WTC11 (cell line): ENCODE measurements at regions not wholly inside any gene's neighbourhood (a gene's known extent, or its start where the extent isn't known, plus 50 kb on each side); places are given as distances from the start of the nearest gene placed in this dataset.

Experiments used
- ATAC-seq: fragments of 200-7000 bp; cut with Tn5 transposase; 2 replicates; pipeline ENCODE4 v1.10.0; 2021; ENCODE audit warnings: mild to moderate bottlenecking, moderate library complexity
- CTCF ChIA-PET: fragments of 300-600 bp; sonication (Branson Sonifier 250); formaldehyde crosslinking; loops from one replicate; lab custom pipeline; 2021; ENCODE audit warnings: antibody characterized with exemption; lab: Charles Lee
- POLR2A ChIA-PET: fragments of 350-600 bp; sonication (Branson Sonifier 250); formaldehyde crosslinking; loops from one replicate; lab custom pipeline; 2021; ENCODE audit warnings: antibody characterized with exemption; lab: Charles Lee
- DNase-seq: peaks from one replicate; pipeline ENCODE4 v3.0.0; 2021; ENCODE audit warnings: low spot score
- H3K27ac Mint-ChIP-seq: 2 replicates; pipeline ENCODE4 v1.8.0; 2021; ENCODE audit warnings: mixed read lengths
- H3K27me3 Mint-ChIP-seq: 2 replicates; pipeline ENCODE4 v1.8.0; 2021; ENCODE audit warnings: low read depth, mild to moderate bottlenecking, moderate library complexity, mixed read lengths
- H3K36me3 Mint-ChIP-seq: 2 replicates; pipeline ENCODE4 v1.8.0; 2021; ENCODE audit warnings: mixed read lengths
- H3K4me1 Mint-ChIP-seq: 2 replicates; pipeline ENCODE4 v1.8.0; 2022; ENCODE audit warnings: mixed read lengths
- H3K4me3 Mint-ChIP-seq: 2 replicates; pipeline ENCODE4 v1.8.0; 2021; ENCODE audit warnings: mild to moderate bottlenecking, moderate library complexity, mixed read lengths
- H3K9me3 Mint-ChIP-seq: 2 replicates; pipeline ENCODE4 v1.8.0; 2021; ENCODE audit warnings: mixed read lengths
- CREM ChIP-seq: sonication (generic); formaldehyde crosslinking; IDR thresholded peaks from 2 replicates; pipeline ENCODE4 v1.8.1; 2022; ENCODE audit warnings: mild to moderate bottlenecking, missing genetic modification reagents, moderate library complexity
- ESRRA ChIP-seq: sonication (generic); formaldehyde crosslinking; IDR thresholded peaks from 2 replicates; pipeline ENCODE4 v1.8.1; 2022; ENCODE audit warnings: mild to moderate bottlenecking, missing genetic modification reagents, borderline replicate concordance
- GRHL2 ChIP-seq: fragments of 250-450 bp; sonication (Bioruptor Pico); IDR thresholded peaks from 2 replicates; pipeline ENCODE4 v1.8.0; 2022; ENCODE audit warnings: mild to moderate bottlenecking, moderate library complexity; ENCODE audit not compliant: insufficient replicate concordance, severe bottlenecking
- MXD4 ChIP-seq: fragments of 250-450 bp; sonication (Bioruptor Pico); IDR thresholded peaks from 2 replicates; pipeline ENCODE4 v1.8.0; 2021; ENCODE audit warnings: mild to moderate bottlenecking, moderate library complexity, borderline replicate concordance
- MYBL2 ChIP-seq: sonication (generic); formaldehyde crosslinking; IDR thresholded peaks from 2 replicates; pipeline ENCODE4 v1.8.1; 2023; ENCODE audit warnings: mild to moderate bottlenecking, moderate library complexity, missing genetic modification reagents
- NR1H2 ChIP-seq: sonication (generic); formaldehyde crosslinking; IDR thresholded peaks from 2 replicates; pipeline ENCODE4 v1.9.0; 2021; ENCODE audit warnings: mild to moderate bottlenecking, moderate library complexity, missing genetic modification reagents
- OVOL2 ChIP-seq: fragments of 250-450 bp; sonication (Bioruptor Pico); IDR thresholded peaks from 2 replicates; pipeline ENCODE4 v1.9.0; 2021; ENCODE audit warnings: mild to moderate bottlenecking, borderline replicate concordance
- RELA ChIP-seq: sonication (generic); formaldehyde crosslinking; IDR thresholded peaks from 2 replicates; pipeline ENCODE4 v1.8.1; 2022; ENCODE audit warnings: missing genetic modification reagents, mild to moderate bottlenecking, borderline replicate concordance
- RORB ChIP-seq: fragments of 250-450 bp; sonication (Bioruptor Pico); IDR thresholded peaks from 2 replicates; pipeline ENCODE4 v1.9.0; 2021; ENCODE audit warnings: mild to moderate bottlenecking
- TEAD4 ChIP-seq: sonication (generic); formaldehyde crosslinking; IDR thresholded peaks from 2 replicates; pipeline ENCODE4 v1.8.0; 2022; ENCODE audit warnings: mild to moderate bottlenecking, missing genetic modification reagents
- TP53 ChIP-seq: sonication (generic); formaldehyde crosslinking; IDR thresholded peaks from 2 replicates; pipeline ENCODE4 v1.8.1; 2023; ENCODE audit warnings: mild to moderate bottlenecking, missing genetic modification reagents
- ZBTB21 ChIP-seq: sonication (generic); formaldehyde crosslinking; IDR thresholded peaks from 2 replicates; pipeline ENCODE4 v1.8.1; 2023; ENCODE audit warnings: mild to moderate bottlenecking, missing genetic modification reagents, borderline replicate concordance
- ZNF396 ChIP-seq: fragments of 250-450 bp; sonication (Bioruptor Pico); IDR thresholded peaks from 2 replicates; pipeline ENCODE4 v1.8.0; 2021; ENCODE audit warnings: mild to moderate bottlenecking, moderate library complexity, borderline replicate concordance
- ZNF671 ChIP-seq: fragments of 250-450 bp; sonication (Bioruptor Pico); IDR thresholded peaks from 2 replicates; pipeline ENCODE4 v1.8.0; 2021; ENCODE audit warnings: mild to moderate bottlenecking
- TF ChIP-seq, protein P1 (sequence below): fragments of 200-600 bp; IDR thresholded peaks from 2 replicates; pipeline ENCODE4 v1.8.0; 2022; ENCODE audit warnings: antibody characterized with exemption
- TF ChIP-seq, protein P2 (sequence below): sonication (generic); formaldehyde crosslinking; IDR thresholded peaks from 2 replicates; pipeline ENCODE4 v1.8.0; 2022; ENCODE audit warnings: mild to moderate bottlenecking, missing genetic modification reagents
- TF ChIP-seq, protein P3 (sequence below): sonication (generic); formaldehyde crosslinking; IDR thresholded peaks from 2 replicates; pipeline ENCODE4 v1.8.1; 2023; ENCODE audit warnings: mild to moderate bottlenecking, missing genetic modification reagents
- TF ChIP-seq, protein P4 (sequence below): sonication (generic); formaldehyde crosslinking; conservative IDR thresholded peaks from 2 replicates; pipeline ENCODE4 v1.8.1; 2022; ENCODE audit warnings: mild to moderate bottlenecking, missing genetic modification reagents
- TF ChIP-seq, protein P5 (sequence below): sonication (generic); formaldehyde crosslinking; IDR thresholded peaks from 2 replicates; pipeline ENCODE4 v1.8.1; 2022; ENCODE audit warnings: low read depth, missing genetic modification reagents, borderline replicate concordance
- TF ChIP-seq, protein P6 (sequence below): sonication (generic); formaldehyde crosslinking; IDR thresholded peaks from 2 replicates; pipeline ENCODE4 v1.8.0; 2022; ENCODE audit warnings: missing genetic modification reagents
- TF ChIP-seq, protein P7 (sequence below): sonication (generic); formaldehyde crosslinking; IDR thresholded peaks from 2 replicates; pipeline ENCODE4 v1.8.1; 2022; ENCODE audit warnings: mild to moderate bottlenecking, missing genetic modification reagents, moderate library complexity, borderline replicate concordance
- TF ChIP-seq, protein P8 (sequence below): sonication (generic); formaldehyde crosslinking; IDR thresholded peaks from 2 replicates; pipeline ENCODE4 v1.8.0; 2022; ENCODE audit warnings: mild to moderate bottlenecking, missing genetic modification reagents
- TF ChIP-seq, protein P9 (sequence below): fragments of 250-450 bp; sonication (Bioruptor Pico); IDR thresholded peaks from 2 replicates; pipeline ENCODE4 v1.9.0; 2021; ENCODE audit warnings: moderate library complexity, mild to moderate bottlenecking, inconsistent platforms, borderline replicate concordance

DNA sequence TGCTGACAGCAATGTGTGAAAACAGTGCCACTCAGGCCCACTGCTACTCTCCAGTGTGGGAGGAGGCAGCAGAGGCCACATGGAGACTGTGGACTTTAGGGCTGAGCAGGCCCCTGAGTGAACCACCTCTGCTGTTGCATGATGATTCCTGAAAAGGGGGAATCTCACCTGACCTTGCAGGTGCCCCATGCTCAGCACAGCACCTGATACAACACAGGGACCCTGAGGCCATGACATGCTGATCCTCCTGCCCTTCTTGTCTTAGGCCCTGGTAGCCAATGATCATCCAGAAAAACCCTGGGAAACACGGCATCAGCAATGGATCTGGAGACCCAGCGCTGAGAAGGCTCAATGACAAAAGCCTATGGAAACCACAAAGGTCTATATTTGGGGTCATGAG is 446.8 kb upstream of the MYT1L start:
- H3K27ac Mint-ChIP-seq: no peak overlapping the region
- peaks cover 47% of the 10 kb centered on the region for H3K9me3 Mint-ChIP-seq
- H3K4me1 Mint-ChIP-seq: peaks cover 3% of the 10 kb centered on the region
- ChIA-PET POLR2A (no interaction called here), CTCF (no interaction called here)
- H3K4me3 Mint-ChIP-seq: no peak overlapping the region
- no peak for DNase-seq
- H3K27me3 Mint-ChIP-seq: peaks cover 19% of the 10 kb centered on the region
- no peak for TF ChIP-seq ESRRA (CRISPR knock-in tag)
- no peak for TF ChIP-seq MXD4 (CRISPR knock-in tag)
- TF ChIP-seq, protein P1, sequence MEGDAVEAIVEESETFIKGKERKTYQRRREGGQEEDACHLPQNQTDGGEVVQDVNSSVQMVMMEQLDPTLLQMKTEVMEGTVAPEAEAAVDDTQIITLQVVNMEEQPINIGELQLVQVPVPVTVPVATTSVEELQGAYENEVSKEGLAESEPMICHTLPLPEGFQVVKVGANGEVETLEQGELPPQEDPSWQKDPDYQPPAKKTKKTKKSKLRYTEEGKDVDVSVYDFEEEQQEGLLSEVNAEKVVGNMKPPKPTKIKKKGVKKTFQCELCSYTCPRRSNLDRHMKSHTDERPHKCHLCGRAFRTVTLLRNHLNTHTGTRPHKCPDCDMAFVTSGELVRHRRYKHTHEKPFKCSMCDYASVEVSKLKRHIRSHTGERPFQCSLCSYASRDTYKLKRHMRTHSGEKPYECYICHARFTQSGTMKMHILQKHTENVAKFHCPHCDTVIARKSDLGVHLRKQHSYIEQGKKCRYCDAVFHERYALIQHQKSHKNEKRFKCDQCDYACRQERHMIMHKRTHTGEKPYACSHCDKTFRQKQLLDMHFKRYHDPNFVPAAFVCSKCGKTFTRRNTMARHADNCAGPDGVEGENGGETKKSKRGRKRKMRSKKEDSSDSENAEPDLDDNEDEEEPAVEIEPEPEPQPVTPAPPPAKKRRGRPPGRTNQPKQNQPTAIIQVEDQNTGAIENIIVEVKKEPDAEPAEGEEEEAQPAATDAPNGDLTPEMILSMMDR: no peak
- TF ChIP-seq TEAD4 (CRISPR knock-in tag): no peak
- TF ChIP-seq OVOL2 (CRISPR knock-in tag): no peak
- TF ChIP-seq, protein P2, sequence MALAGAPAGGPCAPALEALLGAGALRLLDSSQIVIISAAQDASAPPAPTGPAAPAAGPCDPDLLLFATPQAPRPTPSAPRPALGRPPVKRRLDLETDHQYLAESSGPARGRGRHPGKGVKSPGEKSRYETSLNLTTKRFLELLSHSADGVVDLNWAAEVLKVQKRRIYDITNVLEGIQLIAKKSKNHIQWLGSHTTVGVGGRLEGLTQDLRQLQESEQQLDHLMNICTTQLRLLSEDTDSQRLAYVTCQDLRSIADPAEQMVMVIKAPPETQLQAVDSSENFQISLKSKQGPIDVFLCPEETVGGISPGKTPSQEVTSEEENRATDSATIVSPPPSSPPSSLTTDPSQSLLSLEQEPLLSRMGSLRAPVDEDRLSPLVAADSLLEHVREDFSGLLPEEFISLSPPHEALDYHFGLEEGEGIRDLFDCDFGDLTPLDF (CRISPR knock-in tag): no peak
- TF ChIP-seq, protein P3, sequence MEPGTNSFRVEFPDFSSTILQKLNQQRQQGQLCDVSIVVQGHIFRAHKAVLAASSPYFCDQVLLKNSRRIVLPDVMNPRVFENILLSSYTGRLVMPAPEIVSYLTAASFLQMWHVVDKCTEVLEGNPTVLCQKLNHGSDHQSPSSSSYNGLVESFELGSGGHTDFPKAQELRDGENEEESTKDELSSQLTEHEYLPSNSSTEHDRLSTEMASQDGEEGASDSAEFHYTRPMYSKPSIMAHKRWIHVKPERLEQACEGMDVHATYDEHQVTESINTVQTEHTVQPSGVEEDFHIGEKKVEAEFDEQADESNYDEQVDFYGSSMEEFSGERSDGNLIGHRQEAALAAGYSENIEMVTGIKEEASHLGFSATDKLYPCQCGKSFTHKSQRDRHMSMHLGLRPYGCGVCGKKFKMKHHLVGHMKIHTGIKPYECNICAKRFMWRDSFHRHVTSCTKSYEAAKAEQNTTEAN (CRISPR knock-in tag): no peak
- no peak for TF ChIP-seq MYBL2
- TF ChIP-seq, protein P4, sequence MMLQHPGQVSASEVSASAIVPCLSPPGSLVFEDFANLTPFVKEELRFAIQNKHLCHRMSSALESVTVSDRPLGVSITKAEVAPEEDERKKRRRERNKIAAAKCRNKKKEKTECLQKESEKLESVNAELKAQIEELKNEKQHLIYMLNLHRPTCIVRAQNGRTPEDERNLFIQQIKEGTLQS: no peak
- TF ChIP-seq, protein P5, sequence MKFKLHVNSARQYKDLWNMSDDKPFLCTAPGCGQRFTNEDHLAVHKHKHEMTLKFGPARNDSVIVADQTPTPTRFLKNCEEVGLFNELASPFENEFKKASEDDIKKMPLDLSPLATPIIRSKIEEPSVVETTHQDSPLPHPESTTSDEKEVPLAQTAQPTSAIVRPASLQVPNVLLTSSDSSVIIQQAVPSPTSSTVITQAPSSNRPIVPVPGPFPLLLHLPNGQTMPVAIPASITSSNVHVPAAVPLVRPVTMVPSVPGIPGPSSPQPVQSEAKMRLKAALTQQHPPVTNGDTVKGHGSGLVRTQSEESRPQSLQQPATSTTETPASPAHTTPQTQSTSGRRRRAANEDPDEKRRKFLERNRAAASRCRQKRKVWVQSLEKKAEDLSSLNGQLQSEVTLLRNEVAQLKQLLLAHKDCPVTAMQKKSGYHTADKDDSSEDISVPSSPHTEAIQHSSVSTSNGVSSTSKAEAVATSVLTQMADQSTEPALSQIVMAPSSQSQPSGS (CRISPR knock-in tag): no peak
- TF ChIP-seq CREM: no peak
- peaks cover 22% of the 10 kb centered on the region for H3K36me3 Mint-ChIP-seq
- ATAC-seq: no peak

DNA sequence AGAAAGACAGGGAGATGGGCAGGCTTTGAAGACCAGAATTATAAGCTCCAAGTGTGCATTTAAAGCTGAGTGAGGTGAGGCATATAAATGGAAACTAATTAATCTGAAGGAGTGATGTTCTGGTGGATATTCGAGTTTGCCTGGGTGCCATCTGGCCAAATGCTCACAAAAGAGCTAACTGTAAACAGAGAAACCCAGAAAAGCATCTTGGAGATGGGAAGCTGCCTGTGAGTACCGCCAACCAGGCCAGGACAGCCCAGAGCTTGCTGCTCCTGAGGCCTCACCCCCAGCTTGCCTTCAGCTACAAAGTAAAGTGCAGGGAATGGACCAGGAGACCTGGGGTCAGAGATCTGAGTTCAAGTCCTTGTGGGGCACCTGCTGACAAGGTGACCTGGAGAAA is 446.1 kb upstream of the MYT1L start:
- H3K27ac Mint-ChIP-seq: no peak overlapping the region
- ChIA-PET CTCF (no interaction called here), POLR2A (no interaction called here)
- H3K27me3 Mint-ChIP-seq: peaks cover 19% of the 10 kb centered on the region
- H3K4me1 Mint-ChIP-seq: peaks cover 10% of the 10 kb centered on the region
- peaks cover 22% of the 10 kb centered on the region for H3K36me3 Mint-ChIP-seq
- DNase-seq (no peak), ATAC-seq (no peak)
- H3K9me3 Mint-ChIP-seq: peaks cover 47% of the 10 kb centered on the region
- H3K4me3 Mint-ChIP-seq: no peak overlapping the region
- TF ChIP-seq, protein P6, sequence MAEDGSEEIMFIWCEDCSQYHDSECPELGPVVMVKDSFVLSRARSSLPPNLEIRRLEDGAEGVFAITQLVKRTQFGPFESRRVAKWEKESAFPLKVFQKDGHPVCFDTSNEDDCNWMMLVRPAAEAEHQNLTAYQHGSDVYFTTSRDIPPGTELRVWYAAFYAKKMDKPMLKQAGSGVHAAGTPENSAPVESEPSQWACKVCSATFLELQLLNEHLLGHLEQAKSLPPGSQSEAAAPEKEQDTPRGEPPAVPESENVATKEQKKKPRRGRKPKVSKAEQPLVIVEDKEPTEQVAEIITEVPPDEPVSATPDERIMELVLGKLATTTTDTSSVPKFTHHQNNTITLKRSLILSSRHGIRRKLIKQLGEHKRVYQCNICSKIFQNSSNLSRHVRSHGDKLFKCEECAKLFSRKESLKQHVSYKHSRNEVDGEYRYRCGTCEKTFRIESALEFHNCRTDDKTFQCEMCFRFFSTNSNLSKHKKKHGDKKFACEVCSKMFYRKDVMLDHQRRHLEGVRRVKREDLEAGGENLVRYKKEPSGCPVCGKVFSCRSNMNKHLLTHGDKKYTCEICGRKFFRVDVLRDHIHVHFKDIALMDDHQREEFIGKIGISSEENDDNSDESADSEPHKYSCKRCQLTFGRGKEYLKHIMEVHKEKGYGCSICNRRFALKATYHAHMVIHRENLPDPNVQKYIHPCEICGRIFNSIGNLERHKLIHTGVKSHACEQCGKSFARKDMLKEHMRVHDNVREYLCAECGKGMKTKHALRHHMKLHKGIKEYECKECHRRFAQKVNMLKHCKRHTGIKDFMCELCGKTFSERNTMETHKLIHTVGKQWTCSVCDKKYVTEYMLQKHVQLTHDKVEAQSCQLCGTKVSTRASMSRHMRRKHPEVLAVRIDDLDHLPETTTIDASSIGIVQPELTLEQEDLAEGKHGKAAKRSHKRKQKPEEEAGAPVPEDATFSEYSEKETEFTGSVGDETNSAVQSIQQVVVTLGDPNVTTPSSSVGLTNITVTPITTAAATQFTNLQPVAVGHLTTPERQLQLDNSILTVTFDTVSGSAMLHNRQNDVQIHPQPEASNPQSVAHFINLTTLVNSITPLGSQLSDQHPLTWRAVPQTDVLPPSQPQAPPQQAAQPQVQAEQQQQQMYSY (CRISPR knock-in tag): no peak
- TF ChIP-seq RELA (CRISPR knock-in tag): no peak
- TF ChIP-seq TP53 (CRISPR knock-in tag): no peak
- TF ChIP-seq, protein P7, sequence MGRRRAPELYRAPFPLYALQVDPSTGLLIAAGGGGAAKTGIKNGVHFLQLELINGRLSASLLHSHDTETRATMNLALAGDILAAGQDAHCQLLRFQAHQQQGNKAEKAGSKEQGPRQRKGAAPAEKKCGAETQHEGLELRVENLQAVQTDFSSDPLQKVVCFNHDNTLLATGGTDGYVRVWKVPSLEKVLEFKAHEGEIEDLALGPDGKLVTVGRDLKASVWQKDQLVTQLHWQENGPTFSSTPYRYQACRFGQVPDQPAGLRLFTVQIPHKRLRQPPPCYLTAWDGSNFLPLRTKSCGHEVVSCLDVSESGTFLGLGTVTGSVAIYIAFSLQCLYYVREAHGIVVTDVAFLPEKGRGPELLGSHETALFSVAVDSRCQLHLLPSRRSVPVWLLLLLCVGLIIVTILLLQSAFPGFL: no peak
- no peak for TF ChIP-seq ZNF396
- TF ChIP-seq GRHL2 (CRISPR knock-in tag): no peak
- TF ChIP-seq, protein P8, sequence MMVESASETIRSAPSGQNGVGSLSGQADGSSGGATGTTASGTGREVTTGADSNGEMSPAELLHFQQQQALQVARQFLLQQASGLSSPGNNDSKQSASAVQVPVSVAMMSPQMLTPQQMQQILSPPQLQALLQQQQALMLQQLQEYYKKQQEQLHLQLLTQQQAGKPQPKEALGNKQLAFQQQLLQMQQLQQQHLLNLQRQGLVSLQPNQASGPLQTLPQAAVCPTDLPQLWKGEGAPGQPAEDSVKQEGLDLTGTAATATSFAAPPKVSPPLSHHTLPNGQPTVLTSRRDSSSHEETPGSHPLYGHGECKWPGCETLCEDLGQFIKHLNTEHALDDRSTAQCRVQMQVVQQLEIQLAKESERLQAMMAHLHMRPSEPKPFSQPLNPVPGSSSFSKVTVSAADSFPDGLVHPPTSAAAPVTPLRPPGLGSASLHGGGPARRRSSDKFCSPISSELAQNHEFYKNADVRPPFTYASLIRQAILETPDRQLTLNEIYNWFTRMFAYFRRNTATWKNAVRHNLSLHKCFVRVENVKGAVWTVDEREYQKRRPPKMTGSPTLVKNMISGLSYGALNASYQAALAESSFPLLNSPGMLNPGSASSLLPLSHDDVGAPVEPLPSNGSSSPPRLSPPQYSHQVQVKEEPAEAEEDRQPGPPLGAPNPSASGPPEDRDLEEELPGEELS (CRISPR knock-in tag): no peak
- TF ChIP-seq RORB: no peak
- TF ChIP-seq NR1H2 (CRISPR knock-in tag): no peak
- TF ChIP-seq ZBTB21 (CRISPR knock-in tag): no peak
- no peak for TF ChIP-seq ZNF671 (CRISPR knock-in tag)
- TF ChIP-seq, protein P9, sequence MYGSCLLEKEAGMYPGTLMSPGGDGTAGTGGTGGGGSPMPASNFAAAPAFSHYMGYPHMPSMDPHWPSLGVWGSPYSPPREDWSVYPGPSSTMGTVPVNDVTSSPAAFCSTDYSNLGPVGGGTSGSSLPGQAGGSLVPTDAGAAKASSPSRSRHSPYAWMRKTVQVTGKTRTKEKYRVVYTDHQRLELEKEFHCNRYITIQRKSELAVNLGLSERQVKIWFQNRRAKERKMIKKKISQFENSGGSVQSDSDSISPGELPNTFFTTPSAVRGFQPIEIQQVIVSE (CRISPR knock-in tag): no peak
